ENCODE measurements at regions not wholly inside any gene's neighbourhood (a gene's known extent, or its start where the extent isn't known, plus 50 kb on each side); places are given as distances from the start of the nearest gene placed in this dataset.

DNA sequence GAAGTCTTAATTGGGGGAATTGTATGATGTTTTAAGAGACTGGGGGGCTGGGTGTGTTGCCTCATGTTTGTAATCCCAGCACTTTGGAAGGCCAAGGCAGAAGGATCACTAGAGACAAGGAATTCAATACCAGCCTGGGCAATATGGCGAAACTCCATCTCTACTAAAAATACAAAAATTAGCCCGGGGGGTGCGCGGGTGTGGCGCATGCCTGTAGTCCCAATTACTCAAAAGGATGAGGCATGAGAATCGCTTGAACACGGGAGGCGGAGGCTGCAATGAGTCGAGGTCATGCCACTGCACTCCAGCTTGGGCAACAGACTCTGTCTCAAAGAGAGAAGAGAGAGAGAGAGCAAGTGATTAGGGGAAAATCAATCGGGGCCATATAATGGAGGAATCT lies 600.5 kb downstream of the SLC16A7 start:
- no peak overlapping the region for H3K27ac Mint-ChIP-seq
- no peaks in the 10 kb centered on the region for H3K4me1 Mint-ChIP-seq (ENCODE audit: low read depth)
- no peaks in the 10 kb centered on the region for H3K36me3 Mint-ChIP-seq (ENCODE audit: low read depth)
- ATAC-seq (no peak), DNase-seq (no peak)
- TF ChIP-seq, protein P1, sequence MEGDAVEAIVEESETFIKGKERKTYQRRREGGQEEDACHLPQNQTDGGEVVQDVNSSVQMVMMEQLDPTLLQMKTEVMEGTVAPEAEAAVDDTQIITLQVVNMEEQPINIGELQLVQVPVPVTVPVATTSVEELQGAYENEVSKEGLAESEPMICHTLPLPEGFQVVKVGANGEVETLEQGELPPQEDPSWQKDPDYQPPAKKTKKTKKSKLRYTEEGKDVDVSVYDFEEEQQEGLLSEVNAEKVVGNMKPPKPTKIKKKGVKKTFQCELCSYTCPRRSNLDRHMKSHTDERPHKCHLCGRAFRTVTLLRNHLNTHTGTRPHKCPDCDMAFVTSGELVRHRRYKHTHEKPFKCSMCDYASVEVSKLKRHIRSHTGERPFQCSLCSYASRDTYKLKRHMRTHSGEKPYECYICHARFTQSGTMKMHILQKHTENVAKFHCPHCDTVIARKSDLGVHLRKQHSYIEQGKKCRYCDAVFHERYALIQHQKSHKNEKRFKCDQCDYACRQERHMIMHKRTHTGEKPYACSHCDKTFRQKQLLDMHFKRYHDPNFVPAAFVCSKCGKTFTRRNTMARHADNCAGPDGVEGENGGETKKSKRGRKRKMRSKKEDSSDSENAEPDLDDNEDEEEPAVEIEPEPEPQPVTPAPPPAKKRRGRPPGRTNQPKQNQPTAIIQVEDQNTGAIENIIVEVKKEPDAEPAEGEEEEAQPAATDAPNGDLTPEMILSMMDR (IDR thresholded peaks at IDR 0.05), result no peak
- H3K4me3 Mint-ChIP-seq, result no peak overlapping the region
- POLR2A ChIA-PET, result no interaction called here
- H3K9me3 Mint-ChIP-seq, result no peaks in the 10 kb centered on the region
- intact Hi-C loops (cut with micrococcal nuclease), result no loop called here
- CTCF ChIA-PET, result no interaction called here
- no peaks in the 10 kb centered on the region for H3K27me3 Mint-ChIP-seq

DNA sequence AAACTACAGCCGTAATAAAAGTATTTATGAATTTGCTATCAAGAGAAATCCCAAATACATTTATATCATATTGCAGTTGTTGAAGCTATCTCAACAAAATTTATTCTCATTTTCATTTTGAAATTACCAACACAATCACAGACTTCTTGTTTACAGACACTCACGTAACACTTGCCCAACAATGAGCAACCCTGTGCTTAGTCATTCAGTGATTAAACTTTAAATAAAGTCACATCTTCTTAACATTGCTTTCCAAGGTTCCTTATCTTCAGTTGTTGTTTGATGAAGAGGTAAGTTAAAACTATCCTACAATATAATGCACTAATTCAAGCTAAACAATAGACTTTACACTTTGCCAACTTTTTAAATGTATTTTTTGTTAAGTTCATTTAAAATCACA lies 601.8 kb downstream of the SLC16A7 start:
- Mint-ChIP-seq H3K4me3 (no peak overlapping the region), H3K9me3 (no peaks in the 10 kb centered on the region)

DNA sequence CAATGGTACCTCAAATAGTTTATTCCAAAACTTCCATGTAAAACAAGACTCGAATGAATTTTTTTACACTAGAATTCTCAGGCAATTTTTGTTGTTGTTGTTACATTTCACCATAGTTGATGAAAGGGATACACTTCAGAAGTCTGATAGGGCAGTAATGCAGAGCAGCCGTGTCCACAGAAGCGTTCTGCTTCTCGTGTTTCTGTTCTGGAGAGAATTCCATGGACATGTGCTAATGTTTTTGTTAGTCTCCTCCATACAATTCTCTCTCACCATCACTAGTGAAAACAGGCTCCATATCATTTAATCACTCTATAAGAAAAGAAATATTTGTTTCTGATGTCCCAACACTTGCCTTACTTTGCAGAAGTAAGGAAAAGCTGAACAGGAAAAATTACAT lies 606.1 kb downstream of the SLC16A7 start:
- ChIA-PET CTCF (no interaction called here), POLR2A (no interaction called here)
- Mint-ChIP-seq H3K4me3 (no peak overlapping the region), H3K9me3 (peaks cover 1% of the 10 kb centered on the region), H3K36me3 (ENCODE audit: low read depth) (no peaks in the 10 kb centered on the region), H3K4me1 (ENCODE audit: low read depth) (no peaks in the 10 kb centered on the region), H3K27me3 (no peaks in the 10 kb centered on the region), H3K27ac (no peak overlapping the region)
- DNase-seq (no peak), ATAC-seq (no peak)
- TF ChIP-seq, protein P1 (IDR thresholded peaks at IDR 0.05), result no peak
- intact Hi-C loops (cut with micrococcal nuclease), result no loop called here

More for the DNA sequence above, 601.8 kb downstream of the SLC16A7 start:
- intact Hi-C loops (cut with micrococcal nuclease), result no loop called here
- H3K27me3 Mint-ChIP-seq, result no peaks in the 10 kb centered on the region
- ATAC-seq (no peak), DNase-seq (no peak)
- ChIA-PET CTCF (no interaction called here), POLR2A (no interaction called here)
- no peaks in the 10 kb centered on the region for H3K36me3 Mint-ChIP-seq (ENCODE audit: low read depth)
- no peaks in the 10 kb centered on the region for H3K4me1 Mint-ChIP-seq (ENCODE audit: low read depth)
- TF ChIP-seq, protein P1 (IDR thresholded peaks at IDR 0.05), result no peak
- no peak overlapping the region for H3K27ac Mint-ChIP-seq

DNA sequence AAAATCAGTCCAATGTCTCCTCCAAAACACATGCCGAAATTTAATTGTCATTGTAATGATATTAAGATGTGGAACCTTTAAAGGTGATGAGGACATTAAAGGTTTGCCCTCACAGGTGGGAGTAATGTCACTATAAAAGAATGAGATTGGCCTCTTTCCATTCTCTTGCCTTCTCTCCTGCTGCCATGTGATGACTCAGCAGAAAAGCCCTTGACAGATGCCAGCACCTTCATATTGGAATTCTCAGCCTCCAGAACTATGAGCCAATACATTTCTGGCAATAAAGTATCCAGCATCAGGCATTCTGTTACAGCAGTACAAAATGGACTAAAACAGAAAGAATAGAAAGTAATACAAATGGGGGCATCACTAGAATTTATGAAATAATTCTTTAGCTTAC lies 609.7 kb downstream of the SLC16A7 start:
- H3K27ac Mint-ChIP-seq, result no peak overlapping the region
- POLR2A ChIA-PET, result no interaction called here

DNA sequence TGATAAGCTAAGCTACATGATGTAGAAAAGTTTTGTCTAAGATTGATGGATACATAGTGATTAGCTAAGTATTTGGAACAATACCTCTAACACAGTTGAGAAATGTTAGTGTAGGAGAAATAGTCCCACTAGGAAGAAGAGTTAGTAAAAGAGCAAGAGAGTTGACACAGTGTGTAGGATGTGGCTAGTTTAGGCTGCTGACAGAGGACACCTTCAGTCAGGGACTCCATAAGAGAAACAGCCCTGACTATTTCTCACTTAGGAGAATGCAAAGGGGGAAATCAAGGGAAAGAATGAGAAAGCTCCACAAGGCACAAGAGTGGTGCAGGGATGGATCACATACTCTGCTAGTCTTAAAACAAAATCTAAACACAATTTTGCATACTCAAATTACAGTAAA lies 613.7 kb downstream of the SLC16A7 start:
- DNase-seq (no peak), ATAC-seq (no peak)
- Mint-ChIP-seq H3K4me3 (no peak overlapping the region), H3K4me1 (ENCODE audit: low read depth) (no peaks in the 10 kb centered on the region), H3K27me3 (no peaks in the 10 kb centered on the region), H3K36me3 (ENCODE audit: low read depth) (no peaks in the 10 kb centered on the region), H3K9me3 (peaks cover 1% of the 10 kb centered on the region), H3K27ac (no peak overlapping the region)
- CTCF ChIA-PET, result no interaction called here
- intact Hi-C loops (cut with micrococcal nuclease), result no loop called here
- POLR2A ChIA-PET, result no interaction called here
- TF ChIP-seq, protein P1 (IDR thresholded peaks at IDR 0.05), result no peak

More for the DNA sequence above, 609.7 kb downstream of the SLC16A7 start:
- no peaks in the 10 kb centered on the region for H3K4me1 Mint-ChIP-seq (ENCODE audit: low read depth)
- peaks cover 1% of the 10 kb centered on the region for H3K9me3 Mint-ChIP-seq
- TF ChIP-seq, protein P1 (IDR thresholded peaks at IDR 0.05), result no peak
- DNase-seq, result no peak
- no peaks in the 10 kb centered on the region for H3K36me3 Mint-ChIP-seq (ENCODE audit: low read depth)
- CTCF ChIA-PET, result no interaction called here
- ATAC-seq, result no peak
- intact Hi-C loops (cut with micrococcal nuclease), result no loop called here
- H3K27me3 Mint-ChIP-seq, result no peaks in the 10 kb centered on the region
- H3K4me3 Mint-ChIP-seq, result no peak overlapping the region
